Astrocyte of the hippocampus (primary cell): ENCODE measurements at regions not wholly inside any gene's neighbourhood (a gene's known extent, or its start where the extent isn't known, plus 50 kb on each side); places are given as distances from the start of the nearest gene placed in this dataset.

Experiments
- DNase-seq: peaks from one replicate; pipeline ENCODE4 v3.0.0; 2011; ENCODE audit warnings: low read depth, low spot score

- no peak for DNase-seq
These were observed 279.5 kb upstream of the PKDCC start for GRCh38 chr2:41768310-41768709.

DNA sequence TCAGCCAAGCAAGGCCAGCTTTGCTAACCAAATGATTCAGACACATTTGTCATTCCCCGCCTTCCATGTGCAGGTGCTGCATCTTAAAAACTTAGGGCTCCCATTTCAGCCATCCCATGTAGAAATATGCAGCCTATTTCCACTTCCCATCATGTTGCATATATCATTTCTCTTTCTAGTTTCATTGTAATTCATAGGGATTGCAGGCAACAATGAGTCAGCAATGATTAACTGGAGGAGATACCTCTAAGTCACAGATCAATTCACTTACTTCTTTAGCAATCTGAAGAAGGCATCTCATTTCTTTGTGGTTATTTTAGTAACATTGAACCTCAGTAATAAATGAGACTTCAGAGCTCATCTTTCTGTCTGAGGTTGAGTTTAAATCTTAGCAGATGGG, 276.1 kb upstream of the PKDCC start:
- DNase-seq = no peak

GRCh38 chr2:41772697-41773096, 275.1 kb upstream of the PKDCC start:
- no peak for DNase-seq

DNA sequence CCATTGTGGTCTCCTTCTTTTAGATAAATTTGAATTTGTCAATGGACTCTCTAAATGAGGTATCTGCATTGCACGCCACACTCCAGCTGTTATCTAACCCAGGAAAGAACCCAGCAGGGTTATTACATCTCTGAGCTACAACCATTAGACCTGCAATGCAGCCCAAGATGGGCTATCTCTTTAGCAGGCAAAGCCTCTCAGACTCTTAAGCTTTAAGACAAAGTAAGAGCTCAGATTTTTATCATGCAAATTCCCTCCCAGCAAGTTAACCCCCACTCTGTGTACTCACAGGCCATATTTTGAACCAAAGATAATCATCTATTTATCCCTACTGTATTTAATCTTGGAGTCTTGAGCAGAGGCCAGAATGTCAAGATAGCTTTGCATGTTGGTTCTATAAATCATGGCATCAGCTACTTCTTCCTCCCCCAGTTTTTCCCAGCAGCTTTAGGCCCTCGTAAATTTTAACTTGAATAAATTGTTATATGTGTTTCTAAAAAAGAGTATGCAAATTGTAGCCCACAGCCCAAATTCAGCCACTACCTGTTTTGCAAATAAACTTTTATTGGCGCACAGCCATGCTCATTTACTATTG, 273.7 kb upstream of the PKDCC start:
- DNase-seq = no peak

DNA sequence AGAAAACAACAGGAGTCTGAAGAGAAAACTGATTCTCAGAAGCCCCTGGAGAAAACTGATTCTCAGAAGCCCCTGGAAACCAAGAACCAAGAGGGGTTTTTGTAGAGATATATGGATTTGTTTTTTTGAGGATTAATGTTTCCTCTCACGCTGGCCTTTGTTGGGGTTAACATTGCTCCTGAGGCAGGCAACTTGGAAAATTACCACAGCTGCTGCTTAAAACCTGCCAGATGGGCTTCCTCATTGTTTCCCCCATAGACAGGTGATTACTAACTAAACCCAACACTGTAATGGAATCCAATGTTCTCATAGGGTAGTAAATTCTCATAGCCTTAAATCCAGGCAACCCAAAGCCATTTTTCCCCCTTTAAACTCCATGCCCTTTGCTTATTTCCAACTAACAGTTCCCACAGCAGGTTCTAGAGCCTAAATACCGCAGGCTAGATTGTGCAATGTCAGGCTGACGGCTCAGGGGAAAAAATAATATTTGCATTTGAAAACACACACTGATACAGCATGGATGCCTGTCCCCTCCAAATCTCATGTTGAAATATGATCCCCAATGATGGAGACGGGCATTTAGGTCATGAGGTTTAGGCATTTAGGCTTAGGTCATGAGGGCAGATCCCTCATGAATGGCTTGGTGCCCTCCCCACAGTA, 272.3 kb upstream of the PKDCC start:
- DNase-seq = no peak

- no peak for DNase-seq
These were observed 267.9 kb upstream of the PKDCC start for GRCh38 chr2:41779888-41780287.

GRCh38 chr2:41782306-41783158, 265.3 kb upstream of the PKDCC start:
- peak; percentile 58 for DNase-seq

- no peak for DNase-seq
These were observed 263.3 kb upstream of the PKDCC start for GRCh38 chr2:41784496-41784895.

GRCh38 chr2:41785251-41786022, 262.4 kb upstream of the PKDCC start:
- DNase-seq = no peak

- peak; percentile 61 for DNase-seq
These were observed 256.3 kb upstream of the PKDCC start for GRCh38 chr2:41791523-41791922.

DNA sequence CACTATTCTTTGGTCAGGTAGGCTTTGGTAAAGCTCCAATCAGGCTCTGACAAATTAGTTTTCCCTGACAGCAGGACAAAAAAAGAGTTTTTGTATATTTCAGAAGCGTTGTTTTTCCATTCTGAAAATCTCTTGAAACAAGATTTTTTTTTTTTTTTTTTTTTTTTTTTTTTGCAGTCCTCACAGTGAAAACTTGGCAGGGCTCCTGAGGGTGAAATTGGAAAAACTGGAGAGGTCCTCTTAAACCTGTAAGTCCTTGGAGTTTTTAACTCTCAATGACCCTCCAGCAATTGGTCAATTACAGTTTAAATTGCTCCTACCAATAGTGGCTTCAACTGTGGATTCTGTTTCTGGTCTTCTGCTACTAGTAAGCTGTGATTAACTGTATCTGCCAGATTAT, 244.5 kb upstream of the PKDCC start:
- DNase-seq = no peak

GRCh38 chr2:41806286-41806685, 241.5 kb upstream of the PKDCC start:
- DNase-seq = no peak

DNA sequence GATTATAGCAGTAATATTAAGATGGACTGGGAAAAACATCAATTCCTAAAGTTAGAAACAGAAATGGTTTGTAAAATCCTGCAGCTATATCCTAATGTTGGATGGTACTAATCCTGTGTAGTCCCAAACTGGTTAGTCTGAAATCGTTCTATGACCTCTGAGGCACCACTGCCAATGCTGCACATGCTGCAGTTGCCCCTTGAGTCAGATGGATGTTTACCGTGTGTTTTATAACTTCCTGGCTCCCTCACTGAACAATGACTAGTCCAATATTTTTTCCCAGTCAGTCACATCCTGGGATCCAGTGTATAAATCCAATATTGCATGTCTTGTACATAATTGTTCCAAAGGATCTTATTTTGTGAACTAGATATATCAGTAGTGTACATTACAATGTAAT, 226.7 kb upstream of the PKDCC start:
- DNase-seq = no peak

DNA sequence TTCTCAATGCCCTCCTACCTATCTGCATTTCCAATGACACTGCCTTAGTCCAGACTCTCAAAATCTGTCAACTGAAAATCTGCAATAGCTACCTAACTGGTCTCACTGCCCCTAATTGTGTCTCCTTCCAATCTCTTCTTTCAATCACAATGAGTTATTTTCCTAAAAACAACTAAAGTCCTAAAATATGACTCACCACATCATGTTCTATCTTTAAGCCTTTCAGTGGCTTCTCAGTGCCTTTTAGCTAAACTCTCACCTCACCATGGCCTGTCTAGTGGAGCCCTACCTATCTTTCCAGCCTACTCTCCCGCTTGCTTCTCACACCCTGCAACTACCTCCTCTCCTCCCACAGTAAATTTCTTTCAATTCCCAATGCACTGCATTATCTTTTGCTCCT, 220.9 kb upstream of the PKDCC start:
- DNase-seq = no peak

DNA sequence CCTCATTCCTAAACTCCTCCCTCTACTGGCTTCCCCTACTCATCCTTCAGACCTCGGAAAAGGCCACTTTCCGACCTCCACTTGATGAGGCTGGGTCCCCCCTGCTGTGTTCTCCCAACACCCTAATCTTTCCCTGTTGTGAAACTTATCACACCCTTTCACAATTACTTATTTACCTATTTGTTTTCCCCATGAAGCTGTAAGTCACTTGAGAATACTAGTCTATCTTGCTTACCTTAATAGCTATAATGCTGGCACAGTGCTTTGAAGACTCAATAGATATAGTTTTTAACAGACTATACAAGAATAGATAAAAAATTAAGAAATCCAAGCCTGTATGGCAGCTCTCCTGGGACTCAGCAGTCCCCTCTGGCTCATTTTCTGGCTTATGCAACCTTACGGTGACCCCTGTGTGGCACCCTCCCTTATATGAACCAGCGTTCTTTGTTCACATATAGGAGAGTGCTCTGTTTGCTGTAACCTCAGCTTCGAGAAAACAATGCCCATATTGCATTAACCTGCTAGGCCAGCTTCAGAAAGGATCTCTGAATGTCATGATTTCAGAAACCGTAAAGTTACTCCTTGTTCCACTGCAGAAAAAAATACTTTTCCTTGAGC, 220.4 kb upstream of the PKDCC start:
- no peak for DNase-seq

GRCh38 chr2:41828052-41828643, 219.7 kb upstream of the PKDCC start:
- no peak for DNase-seq

DNA sequence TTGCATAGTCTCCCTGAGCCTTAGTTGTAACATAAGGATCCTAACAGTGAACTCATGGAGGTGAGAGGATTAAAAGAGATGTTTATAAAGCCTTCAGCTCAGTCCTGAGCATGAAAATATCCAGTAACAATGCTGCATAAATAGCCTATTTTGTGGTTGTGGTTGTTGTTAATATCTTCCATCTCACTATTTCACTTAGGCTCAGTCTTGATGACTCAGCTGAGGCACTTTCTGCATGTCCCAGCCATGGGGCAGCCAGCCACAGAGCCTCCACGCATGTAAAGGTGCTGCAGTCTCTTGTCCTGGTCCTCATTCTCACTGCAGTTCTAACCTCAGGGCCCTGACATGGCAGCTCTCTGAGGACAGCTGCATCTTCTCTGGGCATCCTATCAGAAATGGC, 218.8 kb upstream of the PKDCC start:
- no peak for DNase-seq

DNA sequence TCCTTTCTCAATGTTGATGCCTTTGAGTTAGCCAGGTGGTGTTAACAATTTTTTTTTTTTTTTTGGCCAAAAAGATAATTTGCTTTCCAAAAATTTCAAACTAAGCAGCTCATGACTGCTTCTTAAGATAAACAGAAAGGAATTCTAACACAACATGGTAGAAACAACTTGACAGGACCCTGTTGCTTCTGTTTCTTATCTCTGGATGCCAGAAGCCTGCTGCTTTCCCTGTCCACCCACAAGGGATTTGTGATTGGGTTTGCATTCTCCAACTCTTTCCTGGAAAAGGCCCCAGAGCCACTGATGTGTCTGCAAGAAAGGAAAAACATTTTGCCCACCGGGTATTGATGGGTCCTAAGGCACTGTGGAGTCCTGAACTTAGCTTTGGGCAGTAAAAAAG, 217.2 kb upstream of the PKDCC start:
- DNase-seq = no peak

GRCh38 chr2:41832218-41832617, 215.6 kb upstream of the PKDCC start:
- no peak for DNase-seq

GRCh38 chr2:41835401-41835800, 212.4 kb upstream of the PKDCC start:
- DNase-seq = no peak

DNA sequence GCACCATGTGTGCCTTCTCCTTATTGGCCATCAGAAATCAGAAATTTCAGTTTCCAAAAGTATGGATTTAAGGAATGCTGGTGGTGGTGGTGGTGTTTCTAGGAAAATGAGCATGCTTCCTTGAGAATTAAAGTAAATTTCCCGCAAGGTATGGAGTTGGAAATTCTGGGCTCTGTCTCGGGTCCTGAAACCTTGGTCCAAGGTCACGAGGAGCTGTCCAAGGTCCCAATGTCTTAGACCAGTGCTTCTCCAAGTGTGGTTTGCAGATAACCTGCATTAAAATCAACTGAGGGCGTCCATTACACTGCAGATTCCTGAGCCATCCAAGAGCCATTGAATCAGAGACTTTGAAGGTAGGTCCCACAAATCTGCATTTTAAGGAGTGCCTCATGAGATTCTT, 210.9 kb upstream of the PKDCC start:
- DNase-seq = peak; percentile 72
